ENCODE measurements at regions not wholly inside any gene's neighbourhood (a gene's known extent, or its start where the extent isn't known, plus 50 kb on each side); places are given as distances from the start of the nearest gene placed in this dataset.

DNA sequence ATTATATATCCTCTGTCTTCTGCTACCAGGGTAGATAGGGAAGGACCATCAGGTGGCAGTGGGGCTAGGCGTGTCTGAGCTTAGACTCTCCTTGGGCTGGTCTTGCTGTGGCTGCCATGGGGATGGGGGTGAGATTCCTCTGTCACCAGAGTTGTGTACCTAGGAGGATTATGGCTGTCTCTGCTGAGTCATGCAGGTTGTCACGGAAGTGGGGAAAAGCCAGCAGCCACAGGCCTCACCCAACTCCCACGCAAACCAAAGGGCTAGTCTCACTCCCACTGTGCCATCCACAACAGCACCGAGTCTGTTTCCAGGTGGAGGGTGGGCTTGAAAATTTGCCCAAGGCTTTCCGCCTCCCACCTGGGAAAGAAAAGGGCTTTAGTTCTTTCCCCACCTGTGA lies 476.1 kb downstream of the CYLC2 start:
- Mint-ChIP-seq H3K36me3 (ENCODE audit: low read depth) (no peaks in the 10 kb centered on the region), H3K9me3 (peaks cover 28% of the 10 kb centered on the region), H3K4me3 (ENCODE audit: low read depth) (no peak overlapping the region), H3K27me3 (ENCODE audit: low read depth) (no peaks in the 10 kb centered on the region), H3K4me1 (ENCODE audit: low read depth) (no peaks in the 10 kb centered on the region), H3K27ac (no peak overlapping the region)
- intact Hi-C loops (cut with micrococcal nuclease): no loop called here
- no peak for DNase-seq (ENCODE audit: low spot score)

DNA sequence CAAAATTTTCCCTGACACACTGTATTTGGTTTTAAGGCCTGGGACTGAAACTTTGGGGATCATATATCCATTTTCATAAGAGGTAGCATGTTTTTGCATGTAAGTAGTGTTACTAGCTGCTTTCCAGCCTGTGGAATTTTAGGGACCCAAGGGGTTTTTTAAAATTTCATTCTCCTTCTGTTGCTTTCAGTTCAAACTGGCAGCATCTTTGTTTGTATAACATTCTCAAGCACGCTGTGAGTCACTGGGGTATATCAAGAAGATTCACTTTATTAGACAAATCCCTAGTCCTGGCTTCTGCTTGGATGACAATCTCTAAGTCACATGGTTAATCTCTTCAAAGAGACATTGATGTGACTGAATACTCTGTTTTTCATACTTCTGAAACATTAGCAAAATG lies 479.0 kb downstream of the CYLC2 start:
- H3K4me1 Mint-ChIP-seq (ENCODE audit: low read depth): no peaks in the 10 kb centered on the region
- no peak overlapping the region for H3K4me3 Mint-ChIP-seq (ENCODE audit: low read depth)
- no peaks in the 10 kb centered on the region for H3K36me3 Mint-ChIP-seq (ENCODE audit: low read depth)
- H3K27ac Mint-ChIP-seq: no peak overlapping the region
- no peak for DNase-seq (ENCODE audit: low spot score)
- no peaks in the 10 kb centered on the region for H3K27me3 Mint-ChIP-seq (ENCODE audit: low read depth)
- peaks cover 42% of the 10 kb centered on the region for H3K9me3 Mint-ChIP-seq
- intact Hi-C loops (cut with micrococcal nuclease): no loop called here

DNA sequence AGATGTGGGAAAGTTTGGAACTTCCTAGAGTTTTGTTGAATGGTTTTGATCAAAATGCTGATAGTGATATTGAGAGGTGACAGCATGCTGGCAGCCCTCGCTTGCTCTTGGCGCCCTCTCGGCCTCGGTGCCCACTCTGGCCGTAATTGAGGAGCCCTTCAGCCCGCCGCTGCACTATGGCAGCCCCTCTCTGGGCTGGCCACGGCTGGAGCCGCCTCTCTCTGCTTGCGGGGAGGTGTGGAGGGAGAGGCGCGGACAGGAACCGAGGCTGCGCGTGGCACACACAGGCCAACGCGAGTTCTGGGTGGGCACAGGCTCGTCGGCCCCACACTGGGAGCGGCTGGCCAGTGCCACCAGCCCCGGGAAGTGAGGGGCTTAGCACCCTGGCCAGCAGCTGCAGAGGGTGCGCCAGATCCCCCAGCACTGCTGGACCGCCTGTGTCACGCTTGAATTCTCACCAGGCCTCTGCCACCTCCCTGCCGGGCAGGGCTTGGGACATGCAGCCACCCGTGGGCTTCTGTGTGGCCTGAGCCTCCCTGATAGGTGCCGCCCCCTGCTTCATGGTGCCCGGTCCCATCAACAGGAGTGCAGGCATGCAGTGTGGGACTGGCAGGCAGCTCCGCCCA lies 488.5 kb downstream of the CYLC2 start:
- DNase-seq (ENCODE audit: low spot score): no peak
- H3K4me1 Mint-ChIP-seq (ENCODE audit: low read depth): no peaks in the 10 kb centered on the region
- H3K36me3 Mint-ChIP-seq (ENCODE audit: low read depth): no peaks in the 10 kb centered on the region
- intact Hi-C loops (cut with micrococcal nuclease): no loop called here
- peaks cover 37% of the 10 kb centered on the region for H3K9me3 Mint-ChIP-seq
- no peaks in the 10 kb centered on the region for H3K27me3 Mint-ChIP-seq (ENCODE audit: low read depth)
- H3K27ac Mint-ChIP-seq: no peak overlapping the region
- no peak overlapping the region for H3K4me3 Mint-ChIP-seq (ENCODE audit: low read depth)

DNA sequence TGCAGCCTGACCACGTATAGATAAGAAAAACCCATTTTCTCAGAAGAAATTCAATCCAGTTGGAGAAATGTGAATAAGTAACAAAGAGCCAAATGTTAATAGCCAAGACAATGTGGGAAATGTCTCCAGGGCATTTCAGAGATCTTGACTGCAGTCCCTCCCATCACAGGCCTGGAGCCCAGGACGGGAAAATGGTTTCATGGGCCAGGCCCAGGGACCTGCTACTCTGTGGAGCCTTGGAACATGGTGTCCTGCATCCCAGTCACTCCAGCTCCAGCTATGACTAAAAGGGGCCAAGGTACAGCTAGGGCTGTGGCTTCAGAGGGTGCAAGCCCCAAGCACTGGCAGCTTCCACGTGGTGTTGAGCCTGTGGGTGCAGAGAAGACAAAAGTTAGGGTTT lies 490.0 kb downstream of the CYLC2 start:
- H3K9me3 Mint-ChIP-seq: peaks cover 37% of the 10 kb centered on the region
- no peak overlapping the region for H3K4me3 Mint-ChIP-seq (ENCODE audit: low read depth)
- no peaks in the 10 kb centered on the region for H3K36me3 Mint-ChIP-seq (ENCODE audit: low read depth)
- no peaks in the 10 kb centered on the region for H3K27me3 Mint-ChIP-seq (ENCODE audit: low read depth)
- intact Hi-C loops (cut with micrococcal nuclease): no loop called here
- H3K4me1 Mint-ChIP-seq (ENCODE audit: low read depth): no peaks in the 10 kb centered on the region
- no peak overlapping the region for H3K27ac Mint-ChIP-seq
- DNase-seq (ENCODE audit: low spot score): no peak

DNA sequence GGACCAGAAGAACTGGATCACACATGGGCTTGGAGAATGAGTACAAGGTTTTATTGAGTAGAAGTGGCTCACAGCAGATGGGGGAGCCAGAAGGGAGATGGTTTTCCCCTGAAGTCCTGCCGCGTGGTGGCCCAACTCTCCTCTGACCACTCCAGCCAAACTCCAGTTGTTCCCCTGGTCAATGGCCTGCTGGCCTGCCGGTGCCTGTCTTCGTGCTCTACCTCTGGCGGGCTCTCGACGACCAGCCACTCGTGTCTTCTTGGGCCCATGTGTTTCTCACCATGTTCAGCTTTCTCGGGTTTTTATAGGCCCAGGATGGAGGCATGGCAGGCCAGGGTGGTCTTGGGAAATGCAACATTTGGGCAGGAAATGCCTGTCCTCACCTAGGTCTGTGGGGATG lies 519.6 kb downstream of the CYLC2 start:
- Mint-ChIP-seq H3K4me1 (ENCODE audit: low read depth) (no peaks in the 10 kb centered on the region), H3K27ac (no peak overlapping the region), H3K27me3 (ENCODE audit: low read depth) (no peaks in the 10 kb centered on the region), H3K9me3 (peaks cover 11% of the 10 kb centered on the region), H3K36me3 (ENCODE audit: low read depth) (no peaks in the 10 kb centered on the region), H3K4me3 (ENCODE audit: low read depth) (no peak overlapping the region)
- DNase-seq (ENCODE audit: low spot score): no peak
- intact Hi-C loops (cut with micrococcal nuclease): no loop called here

DNA sequence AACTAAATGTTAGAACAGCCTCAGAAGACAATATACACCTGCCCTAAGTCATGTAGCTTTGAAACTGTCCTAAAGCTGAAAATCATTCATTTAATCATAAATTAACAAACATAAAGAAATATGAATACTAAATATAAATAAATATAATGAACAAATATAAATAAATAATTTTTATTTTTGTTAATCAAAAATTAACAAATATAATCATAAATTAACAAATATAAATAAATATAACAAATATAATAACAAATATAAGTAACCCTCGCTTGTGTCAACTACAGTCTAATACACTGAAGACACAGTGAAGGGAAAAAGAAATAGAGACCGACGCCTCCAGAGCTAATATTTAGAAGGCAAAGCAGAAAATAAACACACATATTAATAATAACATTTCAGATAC lies 527.3 kb downstream of the CYLC2 start:
- no peak for DNase-seq (ENCODE audit: low spot score)
- Mint-ChIP-seq H3K4me3 (ENCODE audit: low read depth) (no peak overlapping the region), H3K27ac (no peak overlapping the region), H3K4me1 (ENCODE audit: low read depth) (no peaks in the 10 kb centered on the region), H3K9me3 (no peaks in the 10 kb centered on the region), H3K27me3 (ENCODE audit: low read depth) (no peaks in the 10 kb centered on the region), H3K36me3 (ENCODE audit: low read depth) (no peaks in the 10 kb centered on the region)
- intact Hi-C loops (cut with micrococcal nuclease): no loop called here

DNA sequence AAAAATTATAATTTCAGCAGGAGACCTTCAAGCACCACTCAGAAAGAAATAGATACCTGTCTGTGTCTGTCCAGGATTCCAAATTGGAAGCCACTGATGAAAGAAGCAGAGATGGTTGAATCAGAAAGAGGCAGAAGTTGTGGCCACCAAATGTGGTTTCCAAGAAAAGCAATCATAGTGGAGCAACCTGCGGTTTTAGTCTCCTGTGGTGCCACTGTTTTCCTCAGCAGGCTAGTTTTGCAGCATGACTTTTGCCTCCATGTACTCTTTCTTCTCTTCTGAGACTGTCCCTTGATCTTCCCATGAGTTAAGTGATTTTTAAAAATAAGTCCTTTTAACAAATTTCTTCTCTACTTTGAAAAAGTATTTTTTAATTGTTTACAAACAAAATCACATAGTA lies 535.8 kb downstream of the CYLC2 start:
- no peak for DNase-seq (ENCODE audit: low spot score)
- H3K27ac Mint-ChIP-seq: no peak overlapping the region
- H3K27me3 Mint-ChIP-seq (ENCODE audit: low read depth): no peaks in the 10 kb centered on the region
- no peaks in the 10 kb centered on the region for H3K4me1 Mint-ChIP-seq (ENCODE audit: low read depth)
- no peak overlapping the region for H3K4me3 Mint-ChIP-seq (ENCODE audit: low read depth)
- H3K36me3 Mint-ChIP-seq (ENCODE audit: low read depth): no peaks in the 10 kb centered on the region
- intact Hi-C loops (cut with micrococcal nuclease): no loop called here
- H3K9me3 Mint-ChIP-seq: peaks cover 12% of the 10 kb centered on the region

DNA sequence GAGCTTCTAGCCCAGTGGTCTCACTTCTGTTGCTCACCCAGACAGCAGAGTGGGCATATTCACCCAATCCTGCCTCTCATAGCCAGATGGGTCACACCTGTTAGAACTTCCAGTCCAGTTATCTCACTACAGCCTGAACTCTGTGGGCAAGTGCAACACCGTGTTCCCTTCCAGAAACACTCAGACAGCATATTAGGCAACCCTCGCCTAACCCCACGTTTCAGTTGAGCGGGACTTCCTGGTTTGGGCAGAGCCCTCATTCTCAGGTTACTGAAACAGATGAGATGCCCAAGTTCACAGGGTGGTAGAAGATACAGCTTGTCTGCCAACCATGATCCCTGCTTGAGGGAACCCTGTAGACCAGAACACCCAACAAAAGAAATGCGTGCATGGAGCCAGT lies 538.2 kb downstream of the CYLC2 start:
- H3K4me1 Mint-ChIP-seq (ENCODE audit: low read depth): no peaks in the 10 kb centered on the region
- no peak for DNase-seq (ENCODE audit: low spot score)
- H3K4me3 Mint-ChIP-seq (ENCODE audit: low read depth): no peak overlapping the region
- H3K27ac Mint-ChIP-seq: no peak overlapping the region
- peaks cover 21% of the 10 kb centered on the region for H3K9me3 Mint-ChIP-seq
- intact Hi-C loops (cut with micrococcal nuclease): no loop called here
- H3K36me3 Mint-ChIP-seq (ENCODE audit: low read depth): no peaks in the 10 kb centered on the region
- no peaks in the 10 kb centered on the region for H3K27me3 Mint-ChIP-seq (ENCODE audit: low read depth)

DNA sequence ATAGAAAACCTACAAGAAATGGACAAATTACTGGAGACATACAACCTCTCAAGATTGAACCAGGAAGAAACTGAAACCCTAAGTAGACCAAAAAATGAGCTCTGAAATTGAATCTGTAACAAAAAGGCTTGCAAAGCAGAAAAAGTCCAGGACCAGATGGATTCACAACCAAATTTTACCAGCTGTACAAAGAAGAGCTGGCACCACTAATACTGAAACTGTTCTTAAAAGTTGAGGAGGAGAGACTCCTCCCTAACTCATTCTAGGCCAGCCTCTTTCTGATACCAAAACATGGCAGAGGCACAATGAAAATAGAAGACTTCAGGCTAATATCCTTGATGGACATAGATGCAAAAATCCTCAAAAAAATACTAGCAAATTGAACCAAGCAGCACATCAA lies 542.3 kb downstream of the CYLC2 start:
- Mint-ChIP-seq H3K27ac (no peak overlapping the region), H3K36me3 (ENCODE audit: low read depth) (no peaks in the 10 kb centered on the region), H3K27me3 (ENCODE audit: low read depth) (no peaks in the 10 kb centered on the region), H3K4me3 (ENCODE audit: low read depth) (no peak overlapping the region), H3K9me3 (peaks cover 21% of the 10 kb centered on the region), H3K4me1 (ENCODE audit: low read depth) (no peaks in the 10 kb centered on the region)
- intact Hi-C loops (cut with micrococcal nuclease): no loop called here
- DNase-seq (ENCODE audit: low spot score): no peak

DNA sequence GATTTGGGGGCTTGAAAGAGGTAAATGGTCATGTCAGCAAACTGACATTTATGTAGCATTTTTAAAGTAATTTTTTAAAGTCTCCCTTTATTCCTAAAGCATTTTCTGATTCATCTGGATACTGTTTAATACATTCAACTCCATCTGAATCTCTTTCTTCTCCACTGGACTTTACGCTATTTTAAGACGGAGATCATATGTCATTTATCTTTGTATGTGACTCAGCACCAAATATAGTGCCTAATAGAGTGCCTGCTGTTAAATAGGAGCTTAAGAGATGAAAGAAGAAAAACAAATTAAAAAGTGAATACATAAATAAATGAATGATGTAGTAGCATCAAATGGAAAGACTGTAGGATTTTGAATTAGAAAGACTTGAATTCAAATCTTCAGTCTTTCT lies 548.8 kb upstream of the SMC2 start:
- no peak overlapping the region for H3K4me3 Mint-ChIP-seq (ENCODE audit: low read depth)
- no peaks in the 10 kb centered on the region for H3K36me3 Mint-ChIP-seq (ENCODE audit: low read depth)
- DNase-seq (ENCODE audit: low spot score): no peak
- no peaks in the 10 kb centered on the region for H3K27me3 Mint-ChIP-seq (ENCODE audit: low read depth)
- H3K4me1 Mint-ChIP-seq (ENCODE audit: low read depth): no peaks in the 10 kb centered on the region
- intact Hi-C loops (cut with micrococcal nuclease): no loop called here
- no peak overlapping the region for H3K27ac Mint-ChIP-seq
- H3K9me3 Mint-ChIP-seq: peaks cover 5% of the 10 kb centered on the region

DNA sequence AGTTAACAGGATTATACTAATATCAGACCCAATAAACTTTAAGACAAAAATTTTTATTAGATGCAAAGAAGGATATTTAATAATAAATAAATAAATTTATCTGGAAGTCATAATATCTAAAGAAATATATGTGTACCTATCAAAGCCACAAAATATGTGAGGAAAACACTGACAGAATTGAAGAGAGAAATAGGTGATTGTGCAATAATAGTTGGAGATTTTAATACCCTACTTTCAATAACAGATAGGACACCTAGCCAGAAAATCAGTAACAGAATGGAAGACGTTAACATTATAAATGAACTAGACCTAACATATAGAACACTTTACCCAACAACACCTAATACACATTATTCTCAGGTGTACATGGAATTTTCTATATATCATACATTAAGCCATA lies 541.4 kb upstream of the SMC2 start:
- Mint-ChIP-seq H3K9me3 (peaks cover 9% of the 10 kb centered on the region), H3K4me1 (ENCODE audit: low read depth) (no peaks in the 10 kb centered on the region), H3K27ac (no peak overlapping the region), H3K36me3 (ENCODE audit: low read depth) (no peaks in the 10 kb centered on the region), H3K4me3 (ENCODE audit: low read depth) (no peak overlapping the region), H3K27me3 (ENCODE audit: low read depth) (no peaks in the 10 kb centered on the region)
- intact Hi-C loops (cut with micrococcal nuclease): no loop called here
- no peak for DNase-seq (ENCODE audit: low spot score)

DNA sequence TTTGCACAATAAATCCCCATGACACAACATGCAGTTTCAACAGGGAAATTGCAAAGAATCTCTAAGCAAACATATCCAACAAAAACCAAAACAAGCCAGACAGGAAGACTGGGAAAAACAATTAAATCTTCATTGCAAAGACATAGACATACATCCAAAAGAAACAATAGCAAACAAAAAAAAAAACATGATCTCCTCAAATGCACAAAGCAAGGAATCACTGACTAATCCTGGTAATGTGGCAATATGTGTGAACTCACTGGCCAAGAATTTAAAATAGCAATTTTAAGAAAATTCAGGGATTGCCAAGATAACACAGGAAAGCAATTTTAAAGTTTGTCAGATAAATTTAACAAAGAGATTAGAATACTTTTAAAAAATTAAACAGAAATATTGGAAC lies 520.1 kb upstream of the SMC2 start:
- H3K9me3 Mint-ChIP-seq: peaks cover 35% of the 10 kb centered on the region

DNA sequence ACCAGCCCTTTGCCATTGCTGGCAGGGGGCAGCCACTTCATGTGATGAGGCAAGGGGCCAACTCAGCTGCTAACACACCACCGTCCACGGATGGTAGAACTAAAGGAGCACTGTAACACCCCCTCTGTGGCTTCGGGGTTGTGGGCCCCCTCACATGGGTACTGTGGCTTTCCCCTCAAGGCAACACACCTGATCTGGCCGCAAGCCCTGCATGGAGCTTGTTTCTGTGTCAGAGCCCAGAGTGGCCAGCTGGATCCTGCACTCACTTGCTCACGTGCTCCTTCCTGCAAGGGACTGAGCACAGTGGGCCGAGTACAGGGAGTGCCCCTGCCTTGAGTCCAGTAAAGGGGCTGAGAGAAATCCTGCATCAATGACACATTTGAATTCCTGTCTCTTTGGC lies 507.4 kb upstream of the SMC2 start:
- Mint-ChIP-seq H3K9me3 (peaks cover 16% of the 10 kb centered on the region), H3K27ac (no peak overlapping the region), H3K27me3 (ENCODE audit: low read depth) (no peaks in the 10 kb centered on the region), H3K4me3 (ENCODE audit: low read depth) (no peak overlapping the region), H3K4me1 (ENCODE audit: low read depth) (no peaks in the 10 kb centered on the region), H3K36me3 (ENCODE audit: low read depth) (no peaks in the 10 kb centered on the region)
- intact Hi-C loops (cut with micrococcal nuclease): no loop called here
- no peak for DNase-seq (ENCODE audit: low spot score)

More for the DNA sequence above, 520.1 kb upstream of the SMC2 start:
- DNase-seq (ENCODE audit: low spot score): no peak
- no peaks in the 10 kb centered on the region for H3K36me3 Mint-ChIP-seq (ENCODE audit: low read depth)
- H3K27ac Mint-ChIP-seq: no peak overlapping the region
- intact Hi-C loops (cut with micrococcal nuclease): no loop called here
- no peaks in the 10 kb centered on the region for H3K27me3 Mint-ChIP-seq (ENCODE audit: low read depth)
- H3K4me1 Mint-ChIP-seq (ENCODE audit: low read depth): no peaks in the 10 kb centered on the region
- no peak overlapping the region for H3K4me3 Mint-ChIP-seq (ENCODE audit: low read depth)

DNA sequence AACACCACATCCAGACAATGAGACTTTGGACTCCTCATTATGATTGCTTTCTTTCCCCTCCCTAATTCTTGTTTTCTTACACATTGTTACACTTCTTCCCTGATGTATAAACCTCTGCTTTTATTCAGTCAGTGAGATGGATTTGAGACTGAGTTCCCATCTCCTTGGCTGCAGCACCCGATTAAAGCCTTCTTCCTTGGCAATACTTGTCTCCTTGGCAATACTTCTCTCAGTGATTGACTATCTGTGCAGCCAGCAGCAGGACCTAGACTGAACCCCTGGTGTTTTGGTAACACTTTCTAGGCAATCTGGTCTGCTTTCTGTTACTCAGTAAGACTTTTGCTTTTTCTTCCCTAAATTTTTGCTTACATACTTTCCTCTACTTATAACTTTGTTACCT lies 492.8 kb upstream of the SMC2 start:
- no peak for DNase-seq (ENCODE audit: low spot score)
- Mint-ChIP-seq H3K27me3 (ENCODE audit: low read depth) (no peaks in the 10 kb centered on the region), H3K36me3 (ENCODE audit: low read depth) (no peaks in the 10 kb centered on the region), H3K9me3 (peaks cover 24% of the 10 kb centered on the region), H3K4me3 (ENCODE audit: low read depth) (no peak overlapping the region), H3K27ac (no peak overlapping the region), H3K4me1 (ENCODE audit: low read depth) (no peaks in the 10 kb centered on the region)
- intact Hi-C loops (cut with micrococcal nuclease): no loop called here
